ENCODE measurements at regions not wholly inside any gene's neighbourhood (a gene's known extent, or its start where the extent isn't known, plus 50 kb on each side); places are given as distances from the start of the nearest gene placed in this dataset.

DNA sequence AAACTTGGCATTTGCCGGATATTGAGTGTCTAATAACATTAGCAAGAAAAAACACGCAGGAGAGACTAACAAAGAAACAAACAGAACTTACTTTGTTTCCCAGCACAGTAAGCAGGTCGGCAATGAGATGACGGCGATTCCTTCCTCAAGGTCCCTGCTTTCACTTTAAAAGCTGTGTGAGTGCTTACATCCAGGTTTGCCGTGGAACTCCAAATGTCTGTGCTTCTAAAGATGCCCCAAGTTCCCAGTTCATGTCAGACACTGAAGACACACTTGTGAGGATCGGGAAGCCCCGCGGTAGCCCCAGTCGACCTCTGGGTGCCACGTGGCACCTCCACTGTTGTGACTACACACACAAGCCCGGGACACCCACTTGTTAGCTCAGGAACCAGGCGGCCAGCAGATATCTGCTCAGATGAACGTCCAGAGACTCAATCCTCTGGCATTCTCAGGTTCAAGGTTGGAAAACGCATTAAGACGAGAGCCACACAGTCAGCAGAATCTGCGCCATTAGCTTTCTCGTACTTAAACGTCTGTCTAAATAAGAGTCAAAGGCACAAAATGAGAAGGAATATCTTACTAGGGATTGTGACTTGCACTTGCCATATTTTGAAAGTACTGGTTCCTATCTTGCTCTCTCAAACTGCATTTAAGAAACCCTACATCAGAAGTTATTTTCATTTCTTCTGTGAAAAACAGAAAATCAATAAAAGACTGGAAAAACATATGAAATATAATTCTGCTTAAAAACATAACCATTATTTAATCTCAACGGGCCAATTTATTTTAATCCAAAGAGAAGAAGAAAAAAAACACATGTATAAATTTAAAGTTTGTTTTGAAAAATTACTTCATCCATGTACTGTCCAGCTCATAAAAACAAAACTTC lies 207.6 kb upstream of the KLF14 start:
- peak overlapping the region; percentile 59 to 83 (median 78) for H3K27ac ChIP-seq
- no peak for TF ChIP-seq EP300 (IDR thresholded peaks at IDR 0.05)
- TF ChIP-seq POLR2AphosphoS5 (IDR thresholded peaks at IDR 0.05): no peak
- TF ChIP-seq POLR2A (IDR thresholded peaks at IDR 0.05): no peak
- TF ChIP-seq, protein P1, sequence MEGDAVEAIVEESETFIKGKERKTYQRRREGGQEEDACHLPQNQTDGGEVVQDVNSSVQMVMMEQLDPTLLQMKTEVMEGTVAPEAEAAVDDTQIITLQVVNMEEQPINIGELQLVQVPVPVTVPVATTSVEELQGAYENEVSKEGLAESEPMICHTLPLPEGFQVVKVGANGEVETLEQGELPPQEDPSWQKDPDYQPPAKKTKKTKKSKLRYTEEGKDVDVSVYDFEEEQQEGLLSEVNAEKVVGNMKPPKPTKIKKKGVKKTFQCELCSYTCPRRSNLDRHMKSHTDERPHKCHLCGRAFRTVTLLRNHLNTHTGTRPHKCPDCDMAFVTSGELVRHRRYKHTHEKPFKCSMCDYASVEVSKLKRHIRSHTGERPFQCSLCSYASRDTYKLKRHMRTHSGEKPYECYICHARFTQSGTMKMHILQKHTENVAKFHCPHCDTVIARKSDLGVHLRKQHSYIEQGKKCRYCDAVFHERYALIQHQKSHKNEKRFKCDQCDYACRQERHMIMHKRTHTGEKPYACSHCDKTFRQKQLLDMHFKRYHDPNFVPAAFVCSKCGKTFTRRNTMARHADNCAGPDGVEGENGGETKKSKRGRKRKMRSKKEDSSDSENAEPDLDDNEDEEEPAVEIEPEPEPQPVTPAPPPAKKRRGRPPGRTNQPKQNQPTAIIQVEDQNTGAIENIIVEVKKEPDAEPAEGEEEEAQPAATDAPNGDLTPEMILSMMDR (IDR thresholded peaks at IDR 0.05): no peak
- H3K36me3 ChIP-seq: peaks cover 0 to 18% (median 3%) of the 10 kb centered on the region in 4 donors
- H3K4me1 ChIP-seq: peaks cover 31 to 73% (median 51%) of the 10 kb centered on the region in 4 donors
- ATAC-seq (ENCODE audit: low FRiP score in 2 of 2) (peak; percentile 65 to 77), DNase-seq (peak; percentile 59 to 63)
- 43 to 48% methylated on average over 20 of the region's 20 CpGs for WGBS, 2 donors
- H3K27me3 ChIP-seq: no peaks in the 10 kb centered on the region
- peak overlapping the region; percentile 1 to 40 (median 22) for H3K4me3 ChIP-seq
- H3K9me3 ChIP-seq: no peaks in the 10 kb centered on the region

DNA sequence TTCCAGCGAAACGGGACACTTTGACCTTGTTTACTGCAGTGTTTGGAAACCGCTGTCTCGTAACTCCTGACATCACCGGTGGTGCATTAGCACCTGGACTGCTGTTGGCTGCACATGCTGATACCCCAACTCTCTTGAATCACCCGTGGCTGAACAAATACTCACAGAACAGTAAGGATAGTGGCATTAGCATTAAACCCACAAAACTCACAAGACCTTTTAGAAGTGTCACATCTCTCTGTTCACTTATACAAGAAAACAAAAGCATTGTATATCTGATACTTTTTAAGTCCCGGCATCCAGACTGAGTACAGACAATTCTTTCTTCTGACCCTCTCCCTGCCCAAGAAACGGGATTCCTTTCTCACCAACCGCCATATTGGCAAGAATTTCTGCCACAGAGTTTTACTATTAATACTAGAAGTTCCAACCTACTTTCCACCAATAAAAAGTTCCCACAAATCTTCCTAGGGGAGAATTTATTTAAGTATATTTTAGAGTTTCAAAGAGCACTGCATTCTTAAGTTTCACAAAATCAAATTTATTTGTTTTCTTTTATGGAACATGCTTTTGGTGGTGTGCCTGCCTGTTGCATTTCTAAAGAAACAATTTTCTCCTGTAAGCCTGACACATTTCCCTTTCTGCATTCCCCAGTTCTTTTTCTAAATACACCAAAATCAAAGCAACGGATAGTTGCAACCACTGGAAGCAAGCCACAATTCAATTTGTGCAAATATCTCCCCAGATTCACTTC lies 208.4 kb upstream of the KLF14 start:
- Histone ChIP-seq H3K4me1 (peaks cover 31 to 72% (median 48%) of the 10 kb centered on the region in 4 donors), H3K36me3 (peaks cover 0 to 18% (median 3%) of the 10 kb centered on the region in 4 donors), H3K27ac (peak overlapping the region; percentile 59 to 83 (median 78)), H3K9me3 (no peaks in the 10 kb centered on the region), H3K27me3 (no peaks in the 10 kb centered on the region), H3K4me3 (peak overlapping the region in 3 of 4 donors; percentile 21 to 40 (median 38))
- TF ChIP-seq, protein P1 (IDR thresholded peaks at IDR 0.05): no peak
- TF ChIP-seq EP300 (IDR thresholded peaks at IDR 0.05) (peak in 2 of 4 donors; percentile 46 to 85), POLR2A (IDR thresholded peaks at IDR 0.05) (peak in 1 of 4 donors; percentile 53), POLR2AphosphoS5 (IDR thresholded peaks at IDR 0.05) (peak in 1 of 2 donors; percentile 72)
- DNase-seq (peak in 1 of 2 donors; percentile 60), ATAC-seq (ENCODE audit: low FRiP score in 2 of 2) (peak in 1 of 2 donors; percentile 52)
- WGBS, 2 donors: 64 to 66% methylated on average over 10 of the region's 10 CpGs

DNA sequence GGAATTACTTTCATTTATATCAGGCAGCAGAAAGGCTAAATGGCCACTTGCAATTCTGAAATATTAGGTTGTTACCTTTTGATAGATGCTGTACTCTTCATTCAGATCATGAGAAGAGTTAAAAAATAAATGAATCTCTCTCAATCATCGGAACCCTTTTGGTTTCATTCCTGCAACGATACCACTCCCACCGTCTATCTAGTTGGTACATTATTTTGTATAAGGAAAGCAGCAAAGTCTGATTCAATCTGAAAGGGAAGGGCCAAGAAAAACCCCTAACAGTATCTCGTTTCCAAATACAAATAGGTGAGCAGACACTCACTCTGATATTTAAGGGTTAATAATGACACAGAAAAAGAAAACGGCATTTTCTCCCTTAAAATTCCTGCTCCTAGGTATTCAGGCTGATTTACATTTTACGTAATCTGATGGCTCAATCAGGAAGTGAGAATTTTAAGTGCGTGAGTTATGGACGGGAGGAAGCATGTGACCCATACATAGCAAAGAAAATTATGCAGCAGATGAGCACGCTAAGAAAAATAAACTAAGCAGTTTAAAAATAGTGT lies 209.4 kb upstream of the KLF14 start:
- Histone ChIP-seq H3K27me3 (no peaks in the 10 kb centered on the region), H3K4me1 (peaks cover 31 to 72% (median 48%) of the 10 kb centered on the region in 4 donors), H3K9me3 (no peaks in the 10 kb centered on the region), H3K4me3 (peak overlapping the region in 3 of 4 donors; percentile 21 to 39 (median 36)), H3K27ac (peak overlapping the region; percentile 59 to 83 (median 78)), H3K36me3 (peaks cover 0 to 18% (median 3%) of the 10 kb centered on the region in 4 donors)
- WGBS, 2 donors: 2 to 3% methylated on average over 9 of the region's 9 CpGs
- peak; percentile 68 to 81 for ATAC-seq (ENCODE audit: low FRiP score in 2 of 2)
- DNase-seq: no peak
- TF ChIP-seq POLR2A (IDR thresholded peaks at IDR 0.05): peak in 1 of 4 donors; percentile 30
- TF ChIP-seq POLR2AphosphoS5 (IDR thresholded peaks at IDR 0.05): no peak

DNA sequence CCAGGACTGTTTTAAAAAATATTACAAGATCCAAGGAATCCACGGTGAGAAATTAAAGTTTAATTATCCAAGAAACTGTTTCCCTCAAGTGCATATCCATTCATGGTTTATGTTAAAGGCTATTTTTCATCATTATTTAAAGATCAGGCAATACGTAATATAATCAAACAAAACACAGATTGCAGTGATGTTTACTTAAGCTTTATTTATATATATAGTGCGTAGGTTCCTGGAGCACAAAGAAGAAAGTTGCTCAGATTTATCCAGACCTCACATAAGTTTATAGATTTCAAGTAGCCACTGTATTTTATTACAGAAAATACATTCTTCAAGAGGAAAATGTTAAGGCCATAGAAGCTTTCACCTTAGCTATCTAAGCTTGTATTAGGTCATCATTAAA lies 210.0 kb upstream of the KLF14 start:
- DNase-seq (no peak), ATAC-seq (ENCODE audit: low FRiP score in 2 of 2) (no peak)
- WGBS, 2 donors: 44 to 46% methylated on average over 3 of the region's 3 CpGs
- Histone ChIP-seq H3K9me3 (no peaks in the 10 kb centered on the region), H3K27ac (peak overlapping the region; percentile 59 to 83 (median 78)), H3K36me3 (peaks cover 0 to 18% (median 3%) of the 10 kb centered on the region in 4 donors), H3K27me3 (no peaks in the 10 kb centered on the region), H3K4me3 (peak overlapping the region in 2 of 4 donors; percentile 36 to 39), H3K4me1 (peaks cover 31 to 76% (median 47%) of the 10 kb centered on the region in 4 donors)
- no peak for TF ChIP-seq POLR2A (IDR thresholded peaks at IDR 0.05)
- TF ChIP-seq, protein P1 (IDR thresholded peaks at IDR 0.05): no peak
- TF ChIP-seq EP300 (IDR thresholded peaks at IDR 0.05): no peak
- TF ChIP-seq POLR2AphosphoS5 (IDR thresholded peaks at IDR 0.05): no peak

Measured in upper lobe of left lung (tissue), 6 donors.